Right atrium auricular region (tissue), 2 donors: ENCODE measurements at regions not wholly inside any gene's neighbourhood (a gene's known extent, or its start where the extent isn't known, plus 50 kb on each side); places are given as distances from the start of the nearest gene placed in this dataset.

Experiments used
- DNase-seq: peaks from one replicate; pipeline ENCODE4 v3.0.0-alpha.2; 2019; ENCODE audit warnings: low spot score
- H3K27ac ChIP-seq, 2 donors: fragments of 200-600 bp; sonication (generic); 1 replicate in 1 of 2; 2 replicates in 1 of 2; pipeline ENCODE4 v1.5.1; 2016 to 2019
- H3K27me3 ChIP-seq, 2 donors: fragments of 200-600 bp; sonication (generic); one replicate each; pipeline versions ENCODE4 v1.5.1 to v1.6.0; 2017 to 2019
- H3K36me3 ChIP-seq: fragments of 200-600 bp; sonication (generic); one replicate; pipeline ENCODE4 v1.5.1; 2016
- H3K4me1 ChIP-seq, 2 donors: fragments of 200-600 bp; sonication (generic); one replicate each; pipeline versions ENCODE4 v1.5.1 to v1.6.0; 2017 to 2019
- H3K4me3 ChIP-seq, 2 donors: fragments of 200-600 bp; sonication (generic); 1 replicate in 1 of 2; 2 replicates in 1 of 2; pipeline ENCODE4 v1.5.1; 2017 to 2019; ENCODE audit warnings: mild to moderate bottlenecking in 1 of 2, moderate library complexity in 1 of 2
- H3K9me3 ChIP-seq, 2 donors: fragments of 200-600 bp; sonication (generic); one replicate each; pipeline ENCODE4 v1.5.1; 2019
- TF ChIP-seq, protein P1 (sequence below), 2 donors: fragments of 200-600 bp; sonication (generic); IDR thresholded peaks; one replicate each; pipeline ENCODE4 v1.5.1; 2019; ENCODE audit warnings: antibody characterized with exemption in 2 of 2

DNA sequence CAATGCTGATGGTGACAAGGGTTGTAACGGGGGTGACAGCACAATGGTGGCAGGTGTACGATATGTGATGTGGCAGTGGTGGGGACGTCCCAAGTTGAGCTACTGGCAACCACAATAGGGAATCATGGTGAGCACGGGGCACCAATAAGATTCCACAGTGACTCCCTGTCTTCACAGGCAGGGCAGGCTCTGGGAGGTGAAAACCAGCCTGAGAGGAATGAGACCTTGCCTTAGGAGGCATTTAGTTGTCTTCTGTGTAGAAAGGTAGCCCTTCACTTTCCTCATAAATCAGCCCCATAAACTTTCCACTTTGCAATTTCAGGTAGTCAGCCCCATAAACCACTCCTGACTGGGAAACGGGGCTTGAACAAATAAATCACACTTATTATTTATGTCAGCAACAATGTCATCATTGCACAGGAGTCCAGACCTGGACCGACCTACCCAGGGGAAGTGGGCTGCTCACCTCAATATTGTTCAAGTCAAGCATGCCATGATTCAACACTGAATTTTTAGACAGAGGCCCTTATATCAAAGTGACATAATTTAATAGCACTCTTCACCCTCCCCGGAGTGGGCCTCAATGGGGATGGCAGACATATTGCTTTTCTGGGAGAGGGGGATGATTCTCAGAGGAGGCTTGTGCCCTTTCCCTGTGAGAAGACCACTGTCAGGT is 150.8 kb downstream of the CDC5L start:
- no peaks in the 10 kb centered on the region for H3K9me3 ChIP-seq
- H3K4me3 ChIP-seq = no peak overlapping the region
- H3K4me1 ChIP-seq = no peaks in the 10 kb centered on the region
- no peaks in the 10 kb centered on the region for H3K36me3 ChIP-seq
- no peak overlapping the region for H3K27ac ChIP-seq
- TF ChIP-seq, protein P1, sequence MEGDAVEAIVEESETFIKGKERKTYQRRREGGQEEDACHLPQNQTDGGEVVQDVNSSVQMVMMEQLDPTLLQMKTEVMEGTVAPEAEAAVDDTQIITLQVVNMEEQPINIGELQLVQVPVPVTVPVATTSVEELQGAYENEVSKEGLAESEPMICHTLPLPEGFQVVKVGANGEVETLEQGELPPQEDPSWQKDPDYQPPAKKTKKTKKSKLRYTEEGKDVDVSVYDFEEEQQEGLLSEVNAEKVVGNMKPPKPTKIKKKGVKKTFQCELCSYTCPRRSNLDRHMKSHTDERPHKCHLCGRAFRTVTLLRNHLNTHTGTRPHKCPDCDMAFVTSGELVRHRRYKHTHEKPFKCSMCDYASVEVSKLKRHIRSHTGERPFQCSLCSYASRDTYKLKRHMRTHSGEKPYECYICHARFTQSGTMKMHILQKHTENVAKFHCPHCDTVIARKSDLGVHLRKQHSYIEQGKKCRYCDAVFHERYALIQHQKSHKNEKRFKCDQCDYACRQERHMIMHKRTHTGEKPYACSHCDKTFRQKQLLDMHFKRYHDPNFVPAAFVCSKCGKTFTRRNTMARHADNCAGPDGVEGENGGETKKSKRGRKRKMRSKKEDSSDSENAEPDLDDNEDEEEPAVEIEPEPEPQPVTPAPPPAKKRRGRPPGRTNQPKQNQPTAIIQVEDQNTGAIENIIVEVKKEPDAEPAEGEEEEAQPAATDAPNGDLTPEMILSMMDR (IDR thresholded peaks at IDR 0.05) = no peak
- no peaks in the 10 kb centered on the region for H3K27me3 ChIP-seq
- DNase-seq = no peak

DNA sequence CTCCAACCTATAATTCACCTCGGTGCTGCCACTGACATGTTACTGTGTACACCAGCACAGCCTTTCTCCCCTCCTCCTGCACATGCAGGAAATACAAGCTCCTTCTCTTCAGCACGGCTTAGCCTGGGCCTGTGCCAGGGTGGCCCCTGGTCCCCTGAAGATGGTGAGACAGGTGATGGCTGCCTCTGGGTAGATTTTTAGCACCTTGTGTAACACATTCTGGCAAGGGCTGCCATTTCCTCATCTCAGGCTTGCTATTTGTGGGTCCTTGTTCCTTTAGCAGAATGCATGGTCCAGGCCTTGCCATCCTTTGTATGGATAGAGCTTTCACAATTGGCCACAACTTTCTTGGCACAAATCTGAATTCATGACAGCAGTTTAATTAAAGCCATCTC is 151.3 kb downstream of the CDC5L start:
- DNase-seq = peak; percentile 54
- Histone ChIP-seq H3K27me3 (no peaks in the 10 kb centered on the region), H3K4me1 (no peaks in the 10 kb centered on the region), H3K27ac (no peak overlapping the region), H3K9me3 (no peaks in the 10 kb centered on the region), H3K4me3 (no peak overlapping the region), H3K36me3 (no peaks in the 10 kb centered on the region)
- TF ChIP-seq, protein P1 (IDR thresholded peaks at IDR 0.05) = no peak

DNA sequence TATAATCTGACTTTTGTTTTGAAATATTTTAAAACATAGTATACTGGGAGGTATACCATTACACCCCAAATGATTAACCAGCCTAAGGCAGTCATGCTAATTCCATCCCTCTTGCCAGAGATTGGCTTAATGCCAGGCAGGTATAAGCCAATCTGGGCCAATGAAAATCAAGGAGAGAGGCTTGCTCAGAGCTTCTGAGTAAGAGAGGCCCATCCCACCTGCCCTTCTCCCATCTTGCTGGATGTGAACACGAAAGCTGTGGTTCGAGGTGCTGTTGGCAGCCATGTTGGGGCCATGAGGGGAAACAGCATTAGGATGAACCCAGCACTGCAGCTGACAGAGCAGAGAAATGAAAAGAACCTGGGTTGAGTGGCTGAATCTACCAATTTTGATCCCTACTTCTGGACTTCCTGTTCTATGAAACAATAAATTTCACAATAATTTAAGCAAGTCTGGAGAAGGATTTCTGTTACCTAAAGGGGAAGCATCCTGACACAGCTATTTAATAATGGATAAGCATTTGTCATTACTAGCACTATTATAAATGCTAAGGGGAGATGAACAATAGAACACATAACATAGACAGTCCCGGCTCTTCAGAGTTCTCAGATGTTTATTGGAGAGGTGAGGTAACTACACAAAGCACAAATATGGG is 152.3 kb downstream of the CDC5L start:
- Histone ChIP-seq H3K4me1 (no peaks in the 10 kb centered on the region), H3K27me3 (no peaks in the 10 kb centered on the region), H3K4me3 (no peak overlapping the region), H3K9me3 (no peaks in the 10 kb centered on the region), H3K27ac (no peak overlapping the region), H3K36me3 (no peaks in the 10 kb centered on the region)
- TF ChIP-seq, protein P1 (IDR thresholded peaks at IDR 0.05) = no peak
- peak; percentile 21 for DNase-seq

DNA sequence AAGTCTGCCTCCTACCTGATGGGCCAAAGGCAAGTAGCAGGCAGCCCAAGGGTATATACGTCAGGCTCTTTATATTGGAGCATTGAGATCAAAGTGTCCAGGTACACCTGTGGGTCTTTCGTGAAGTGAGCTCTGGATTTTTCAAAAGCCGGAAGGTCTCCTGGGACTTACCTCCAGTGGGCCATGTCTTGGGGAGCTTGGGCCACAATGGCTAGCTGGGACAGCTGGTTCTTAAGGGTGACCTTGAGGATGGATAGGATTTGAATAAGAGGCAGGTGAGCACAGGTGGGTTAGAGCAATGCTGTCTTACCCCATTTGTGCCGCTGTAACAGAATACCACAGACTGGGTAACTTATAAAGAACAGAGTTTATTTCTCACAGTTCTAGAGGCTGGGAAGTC is 153.4 kb downstream of the CDC5L start:
- no peaks in the 10 kb centered on the region for H3K9me3 ChIP-seq
- no peaks in the 10 kb centered on the region for H3K4me1 ChIP-seq
- no peaks in the 10 kb centered on the region for H3K36me3 ChIP-seq
- H3K27me3 ChIP-seq = no peaks in the 10 kb centered on the region
- no peak overlapping the region for H3K4me3 ChIP-seq
- peak; percentile 38 for DNase-seq
- no peak overlapping the region for H3K27ac ChIP-seq
- TF ChIP-seq, protein P1 (IDR thresholded peaks at IDR 0.05) = no peak

DNA sequence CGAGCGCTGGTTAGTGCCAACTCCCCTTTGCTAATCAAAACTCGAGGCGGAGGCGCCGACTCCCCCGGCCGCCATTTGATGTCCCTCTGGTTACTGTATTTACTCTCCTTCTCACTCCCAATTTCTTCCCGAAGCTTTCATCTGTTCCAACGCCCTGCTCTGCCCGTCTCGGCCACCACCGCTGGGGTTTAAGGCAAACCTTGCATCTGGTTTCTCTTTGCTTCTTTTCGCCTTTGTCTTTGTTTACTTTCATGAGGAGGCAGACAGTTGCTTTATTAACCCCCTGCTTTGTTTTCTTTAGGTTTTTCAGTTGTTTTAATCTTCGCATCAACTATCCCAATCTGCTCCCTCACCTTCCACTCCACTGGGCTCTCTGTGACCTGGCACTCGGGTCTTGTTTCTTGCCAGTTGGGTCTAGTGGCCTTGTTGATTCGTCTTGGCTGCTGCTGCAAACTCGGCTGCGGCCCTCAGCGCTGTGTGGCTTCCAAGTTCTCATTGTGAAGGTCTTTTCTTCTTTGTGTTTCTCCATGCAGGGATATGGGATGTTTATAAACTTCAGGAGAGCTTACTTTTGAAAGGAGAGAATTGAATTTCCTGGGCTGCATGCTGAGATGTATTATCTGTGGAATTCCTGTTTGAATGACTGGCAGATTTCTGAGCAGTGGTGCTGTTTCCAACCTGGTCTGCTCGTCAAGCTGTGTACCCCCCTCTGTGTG is 155.1 kb downstream of the CDC5L start:
- no peaks in the 10 kb centered on the region for H3K27me3 ChIP-seq
- no peak overlapping the region for H3K27ac ChIP-seq
- no peaks in the 10 kb centered on the region for H3K36me3 ChIP-seq
- no peaks in the 10 kb centered on the region for H3K4me1 ChIP-seq
- peak; percentile 50 for DNase-seq
- no peaks in the 10 kb centered on the region for H3K9me3 ChIP-seq
- no peak overlapping the region for H3K4me3 ChIP-seq
- TF ChIP-seq, protein P1 (IDR thresholded peaks at IDR 0.05) = no peak
